Activated B cell treated with CpG ODN at 0.5 μM for 24 hours (primary cell): ENCODE measurements at regions not wholly inside any gene's neighbourhood (a gene's known extent, or its start where the extent isn't known, plus 50 kb on each side); places are given as distances from the start of the nearest gene placed in this dataset.

Experiments
- ATAC-seq: fragments of 200-7000 bp; cut with Tn5 transposase; one replicate; pipeline ENCODE4 v1.10.0; 2021; ENCODE audit warnings: low read depth, mild to moderate bottlenecking, moderate library complexity
- CTCF ChIA-PET: fragments of 350-600 bp; sonication (Branson Sonifier 250); formaldehyde crosslinking; loops from one replicate; lab custom pipeline; 2021; ENCODE audit warnings: antibody characterized with exemption; lab: Charles Lee
- POLR2A ChIA-PET: fragments of 350-600 bp; sonication (Branson Sonifier 250); formaldehyde crosslinking; loops from one replicate; lab custom pipeline; 2021; ENCODE audit warnings: antibody characterized with exemption; lab: Charles Lee
- DNase-seq: peaks from one replicate; pipeline ENCODE4 v3.0.0; 2022
- H3K27ac Mint-ChIP-seq: one replicate; pipeline ENCODE4 v1.8.0; 2020; ENCODE audit warnings: mixed read lengths
- H3K27me3 Mint-ChIP-seq: one replicate; pipeline ENCODE4 v1.8.0; 2021; ENCODE audit warnings: mixed read lengths
- H3K36me3 Mint-ChIP-seq: one replicate; pipeline ENCODE4 v1.8.0; 2021; ENCODE audit warnings: low read depth, mixed read lengths
- H3K4me1 Mint-ChIP-seq: one replicate; pipeline ENCODE4 v1.8.0; 2021; ENCODE audit warnings: mixed read lengths
- H3K4me3 Mint-ChIP-seq: one replicate; pipeline ENCODE4 v1.8.0; 2020; ENCODE audit warnings: mild to moderate bottlenecking, mixed read lengths
- H3K9me3 Mint-ChIP-seq: one replicate; pipeline ENCODE4 v1.8.0; 2020; ENCODE audit warnings: mixed read lengths
- intact Hi-C: fragments of 100-400 bp; cut with micrococcal nuclease; formaldehyde crosslinking; loops from one replicate; pipeline ENCODE4 v1.15.1; 2024
- TF ChIP-seq, protein P1 (sequence below): fragments of 200-600 bp; IDR thresholded peaks from one replicate; pipeline ENCODE4 v1.8.0; 2022; ENCODE audit warnings: antibody characterized with exemption, mild to moderate bottlenecking

DNA sequence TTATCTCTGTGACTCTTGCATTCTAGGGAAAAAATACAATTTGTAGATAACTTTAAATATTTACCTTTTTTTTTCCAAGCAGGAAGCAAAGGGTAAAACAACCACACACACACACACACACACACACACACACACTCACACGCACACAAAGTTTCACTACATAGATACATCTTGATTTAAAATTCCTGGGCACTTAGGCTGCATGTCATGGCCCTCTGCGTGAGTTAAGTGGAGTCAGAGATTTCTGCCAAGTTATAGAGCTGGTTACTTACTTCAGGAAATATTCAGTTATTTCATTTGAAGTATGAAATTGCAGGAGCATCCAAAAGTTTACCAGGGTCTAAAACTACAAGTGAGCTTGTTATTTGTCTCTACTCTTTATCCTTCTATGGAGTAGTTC, 612.0 kb downstream of the IRS1 start:
- intact Hi-C loops, result no loop called here
- no peak for ATAC-seq
- H3K36me3 Mint-ChIP-seq, result no peaks in the 10 kb centered on the region
- H3K9me3 Mint-ChIP-seq, result no peaks in the 10 kb centered on the region
- no peaks in the 10 kb centered on the region for H3K4me1 Mint-ChIP-seq
- H3K27ac Mint-ChIP-seq, result no peak overlapping the region
- peaks cover 4% of the 10 kb centered on the region for H3K27me3 Mint-ChIP-seq
- POLR2A ChIA-PET, result interaction anchor here (0.7 kb wide), 1 partner anchor 18 kb away, joined by 4 read pairs; no protein-coding TSS in a partner anchor
- CTCF ChIA-PET, result no interaction called here
- TF ChIP-seq, protein P1, sequence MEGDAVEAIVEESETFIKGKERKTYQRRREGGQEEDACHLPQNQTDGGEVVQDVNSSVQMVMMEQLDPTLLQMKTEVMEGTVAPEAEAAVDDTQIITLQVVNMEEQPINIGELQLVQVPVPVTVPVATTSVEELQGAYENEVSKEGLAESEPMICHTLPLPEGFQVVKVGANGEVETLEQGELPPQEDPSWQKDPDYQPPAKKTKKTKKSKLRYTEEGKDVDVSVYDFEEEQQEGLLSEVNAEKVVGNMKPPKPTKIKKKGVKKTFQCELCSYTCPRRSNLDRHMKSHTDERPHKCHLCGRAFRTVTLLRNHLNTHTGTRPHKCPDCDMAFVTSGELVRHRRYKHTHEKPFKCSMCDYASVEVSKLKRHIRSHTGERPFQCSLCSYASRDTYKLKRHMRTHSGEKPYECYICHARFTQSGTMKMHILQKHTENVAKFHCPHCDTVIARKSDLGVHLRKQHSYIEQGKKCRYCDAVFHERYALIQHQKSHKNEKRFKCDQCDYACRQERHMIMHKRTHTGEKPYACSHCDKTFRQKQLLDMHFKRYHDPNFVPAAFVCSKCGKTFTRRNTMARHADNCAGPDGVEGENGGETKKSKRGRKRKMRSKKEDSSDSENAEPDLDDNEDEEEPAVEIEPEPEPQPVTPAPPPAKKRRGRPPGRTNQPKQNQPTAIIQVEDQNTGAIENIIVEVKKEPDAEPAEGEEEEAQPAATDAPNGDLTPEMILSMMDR, result no peak
- no peak for DNase-seq
- no peak overlapping the region for H3K4me3 Mint-ChIP-seq

DNA sequence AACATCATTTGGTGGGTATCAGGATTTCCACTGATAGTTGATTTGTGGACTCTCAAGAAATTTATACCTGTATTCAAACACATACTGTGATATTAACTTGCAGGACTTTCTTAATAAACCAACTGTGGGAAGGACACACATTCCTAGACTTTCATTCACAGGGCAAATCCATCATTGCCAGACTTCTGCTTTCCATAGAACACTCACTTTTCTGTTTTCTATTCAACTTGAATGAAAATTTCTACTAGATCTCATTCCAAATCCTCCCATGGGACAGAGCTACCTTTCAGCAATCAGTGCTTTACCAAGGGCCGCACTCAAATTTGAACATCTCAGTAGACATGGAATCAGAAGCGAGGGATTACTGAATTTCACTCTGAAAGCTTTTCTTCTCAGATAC, 612.5 kb downstream of the IRS1 start:
- H3K4me3 Mint-ChIP-seq, result no peak overlapping the region
- no peaks in the 10 kb centered on the region for H3K36me3 Mint-ChIP-seq
- no peak for DNase-seq
- intact Hi-C loops, result no loop called here
- no peaks in the 10 kb centered on the region for H3K9me3 Mint-ChIP-seq
- CTCF ChIA-PET, result no interaction called here
- peaks cover 4% of the 10 kb centered on the region for H3K27me3 Mint-ChIP-seq
- ATAC-seq, result no peak
- no peaks in the 10 kb centered on the region for H3K4me1 Mint-ChIP-seq
- TF ChIP-seq, protein P1, result no peak
- POLR2A ChIA-PET, result no interaction called here
- H3K27ac Mint-ChIP-seq, result no peak overlapping the region

DNA sequence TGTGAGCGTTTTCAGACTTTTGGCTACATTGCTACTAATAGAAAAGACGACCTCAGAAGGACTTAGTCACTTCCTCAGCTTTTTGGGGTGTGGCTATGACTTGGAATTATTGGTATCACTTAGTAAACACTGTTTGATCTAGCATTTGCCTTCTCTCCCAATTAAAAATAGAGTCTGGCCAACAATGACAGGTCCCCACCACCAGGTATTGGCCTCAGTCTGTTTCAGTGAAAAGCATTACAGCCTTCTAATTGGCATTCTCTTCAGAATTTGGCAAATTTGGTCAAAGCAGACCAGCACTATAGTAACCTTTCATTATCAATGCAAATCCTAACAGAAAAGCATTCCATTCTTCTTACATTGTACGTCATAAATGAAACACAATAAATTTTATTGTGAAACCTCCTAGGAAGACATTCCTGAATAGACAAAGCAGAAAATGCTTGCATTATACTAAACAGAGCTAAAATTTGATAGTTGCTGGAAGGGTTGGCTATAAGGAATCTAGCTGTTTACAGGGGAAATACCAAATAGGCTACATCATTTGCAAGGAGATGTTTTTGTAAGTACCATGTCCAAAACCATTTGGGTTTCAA, 613.9 kb downstream of the IRS1 start:
- intact Hi-C loops, result no loop called here
- Mint-ChIP-seq H3K9me3 (no peaks in the 10 kb centered on the region), H3K4me1 (no peaks in the 10 kb centered on the region), H3K36me3 (no peaks in the 10 kb centered on the region), H3K27me3 (peaks cover 4% of the 10 kb centered on the region), H3K27ac (no peak overlapping the region), H3K4me3 (no peak overlapping the region)
- no peak for DNase-seq
- TF ChIP-seq, protein P1, result no peak
- CTCF ChIA-PET, result no interaction called here
- no peak for ATAC-seq
- POLR2A ChIA-PET, result no interaction called here

DNA sequence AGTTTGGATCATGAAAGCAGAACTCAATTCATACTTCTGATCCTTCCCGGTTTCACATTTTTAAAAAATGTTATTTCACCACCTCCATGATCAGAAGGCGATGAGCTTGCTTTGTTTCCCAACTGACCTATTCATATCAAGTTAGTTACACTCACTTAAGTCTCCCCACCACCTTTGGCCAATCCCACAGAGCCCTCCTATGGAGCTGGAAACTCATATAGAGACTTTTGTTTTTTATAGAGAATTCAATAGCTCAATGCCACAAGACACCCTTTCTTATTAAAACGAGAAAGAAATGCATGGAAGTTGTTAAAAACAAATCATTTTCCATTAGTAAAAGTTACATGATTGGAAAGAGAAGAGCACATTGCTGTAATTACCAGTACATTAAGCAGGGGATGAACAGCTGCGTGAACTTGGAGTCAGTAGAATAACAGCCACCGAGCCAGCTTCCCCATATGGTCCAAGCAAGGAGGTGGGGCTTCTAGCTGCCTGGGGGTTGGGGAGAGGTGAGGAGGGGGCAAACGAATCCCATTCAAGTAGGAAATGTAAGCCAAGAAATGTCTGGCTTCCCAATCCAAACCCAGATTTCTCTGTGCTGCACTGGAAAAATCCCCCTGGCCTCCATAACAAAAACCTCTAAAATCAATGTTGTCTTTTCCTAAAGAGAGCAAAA, 614.5 kb downstream of the IRS1 start:
- H3K27me3 Mint-ChIP-seq, result peaks cover 4% of the 10 kb centered on the region
- ChIA-PET POLR2A (no interaction called here), CTCF (no interaction called here)
- ATAC-seq (no peak), DNase-seq (no peak)
- intact Hi-C loops, result no loop called here
- no peaks in the 10 kb centered on the region for H3K4me1 Mint-ChIP-seq
- H3K4me3 Mint-ChIP-seq, result no peak overlapping the region
- H3K27ac Mint-ChIP-seq, result no peak overlapping the region
- no peaks in the 10 kb centered on the region for H3K36me3 Mint-ChIP-seq
- no peaks in the 10 kb centered on the region for H3K9me3 Mint-ChIP-seq
- TF ChIP-seq, protein P1, result no peak

DNA sequence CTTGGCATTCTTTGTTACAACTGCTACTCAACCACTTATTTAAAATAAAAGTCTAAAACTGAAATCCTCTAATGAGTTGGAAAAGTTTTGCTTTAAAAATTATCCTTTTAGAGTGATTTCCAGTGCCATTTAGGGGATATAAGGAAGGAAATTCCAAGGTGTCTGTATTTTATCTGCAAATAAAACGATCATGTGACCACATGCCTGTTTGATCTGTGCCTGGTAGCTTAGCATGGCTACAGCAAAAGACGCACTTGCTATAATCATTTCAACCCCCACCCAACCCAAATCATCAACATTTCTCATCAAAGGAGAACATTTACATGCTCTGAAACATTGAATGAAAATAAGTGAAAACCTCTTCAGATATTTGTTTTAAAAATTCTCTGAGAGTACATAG, 615.1 kb downstream of the IRS1 start:
- DNase-seq (no peak), ATAC-seq (no peak)
- Mint-ChIP-seq H3K4me3 (no peak overlapping the region), H3K27me3 (peaks cover 4% of the 10 kb centered on the region), H3K27ac (no peak overlapping the region), H3K36me3 (no peaks in the 10 kb centered on the region), H3K9me3 (no peaks in the 10 kb centered on the region), H3K4me1 (no peaks in the 10 kb centered on the region)
- ChIA-PET POLR2A (no interaction called here), CTCF (no interaction called here)
- intact Hi-C loops, result no loop called here
- TF ChIP-seq, protein P1, result no peak
